ENCODE measurements at regions not wholly inside any gene's neighbourhood (a gene's known extent, or its start where the extent isn't known, plus 50 kb on each side); places are given as distances from the start of the nearest gene placed in this dataset.

- TF ChIP-seq ZNF274 (IDR thresholded peaks at IDR 0.05; ENCODE audit: low read depth, low read length) = no peak
- no peak for TF ChIP-seq YY1 (IDR thresholded peaks at IDR 0.05; ENCODE audit: insufficient read depth, insufficient read length)
These were observed 91.9 kb upstream of the MED13 start for GRCh38 chr17:62156949-62157348.
